ENCODE measurements at regions not wholly inside any gene's neighbourhood (a gene's known extent, or its start where the extent isn't known, plus 50 kb on each side); places are given as distances from the start of the nearest gene placed in this dataset.
"Not testable (repeated sequence)": the region's sequence is repeated elsewhere in the genome, so short reads cannot be mapped to it uniquely, and the experiment has no call there.

- H3K27me3 ChIP-seq; H3K36me3 ChIP-seq; H3K27ac ChIP-seq; H3K4me3 ChIP-seq; DNase-seq; ATAC-seq; H3K4me1 ChIP-seq; H3K9me3 ChIP-seq; intact Hi-C loops (cut with DNase I): not testable (repeated sequence)
These were observed 3879.3 kb downstream of the SRGAP2C start for GRCh38 chr1:125064029-125064428.

DNA sequence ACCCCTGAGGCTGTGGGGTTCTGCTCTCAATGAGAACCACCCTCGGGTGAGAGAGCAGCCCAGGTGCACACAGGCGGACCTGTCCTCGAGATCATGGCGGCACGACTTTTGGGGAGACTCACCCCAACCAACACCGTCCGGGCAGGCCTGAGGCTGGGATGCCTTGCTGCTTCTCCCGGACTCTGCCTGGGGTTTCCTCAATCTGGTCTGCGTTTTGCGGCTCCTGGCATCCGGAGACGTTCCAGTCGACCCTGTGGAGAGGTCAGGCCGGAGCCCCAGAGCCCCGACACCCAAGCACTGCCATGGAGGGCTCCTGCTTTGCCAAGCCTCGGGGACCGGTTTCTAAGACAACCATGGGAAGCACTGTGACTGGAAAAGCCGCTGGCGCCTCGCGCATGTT lies 3879.7 kb downstream of the SRGAP2C start:
- DNase-seq, result peak; percentile 37
- H3K9me3 ChIP-seq, result no peaks in the 10 kb centered on the region
- intact Hi-C loops (cut with DNase I), result no loop called here

DNA sequence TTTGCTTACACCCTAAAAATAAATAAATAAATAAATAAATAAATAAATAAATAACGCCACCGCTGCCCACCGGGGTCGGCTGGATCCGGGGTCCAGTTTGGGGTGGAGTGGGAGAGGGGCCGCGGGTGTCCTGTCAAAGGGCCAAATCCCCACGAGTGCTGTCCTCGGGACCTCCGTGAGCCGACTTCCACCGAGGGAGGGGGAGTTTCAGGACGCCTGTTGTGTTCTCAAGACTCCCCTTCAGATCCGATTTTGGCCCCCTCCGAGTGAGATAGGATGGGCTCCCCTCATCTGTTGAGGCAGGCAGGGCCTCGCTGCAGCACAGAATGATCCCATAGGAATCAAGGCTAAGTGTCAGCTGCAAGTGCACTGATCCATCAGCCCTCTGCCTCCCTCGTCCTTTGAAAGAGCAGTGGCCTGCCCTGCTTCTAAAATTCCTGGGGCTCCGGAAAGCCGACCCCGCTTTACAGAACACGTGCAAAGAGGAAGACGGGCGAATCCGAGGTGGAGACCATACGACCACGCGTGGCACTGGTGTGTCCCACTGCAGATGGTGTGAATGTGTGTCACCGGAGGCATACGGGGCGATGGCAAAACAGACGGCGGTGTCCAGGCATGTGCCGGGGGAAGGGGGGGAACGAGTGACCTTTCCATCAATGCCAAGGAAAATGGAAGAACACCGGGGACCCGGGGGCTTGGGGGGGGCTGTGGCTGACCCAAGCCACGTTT lies 3880.5 kb downstream of the SRGAP2C start:
- intact Hi-C loops (cut with DNase I), result no loop called here
- Histone ChIP-seq H3K36me3 (no peaks in the 10 kb centered on the region), H3K9me3 (peaks cover under 1% of the 10 kb centered on the region), H3K27ac (no peak overlapping the region), H3K27me3 (no peaks in the 10 kb centered on the region), H3K4me1 (no peaks in the 10 kb centered on the region), H3K4me3 (no peak overlapping the region)
- ATAC-seq, result no peak
- DNase-seq, result peak; percentile 57
- TF ChIP-seq CTCF (IDR thresholded peaks at IDR 0.05), result no peak

More for the DNA sequence above, 3879.7 kb downstream of the SRGAP2C start:
- H3K27me3 ChIP-seq, result no peaks in the 10 kb centered on the region
- TF ChIP-seq CTCF (IDR thresholded peaks at IDR 0.05), result no peak
- no peak overlapping the region for H3K4me3 ChIP-seq
- H3K36me3 ChIP-seq, result no peaks in the 10 kb centered on the region
- H3K4me1 ChIP-seq, result no peaks in the 10 kb centered on the region
- no peak overlapping the region for H3K27ac ChIP-seq
- ATAC-seq, result no peak

GRCh38 chr1:125065821-125066180 lies 3881.0 kb downstream of the SRGAP2C start:
- no peaks in the 10 kb centered on the region for H3K27me3 ChIP-seq
- no peak overlapping the region for H3K27ac ChIP-seq
- H3K4me3 ChIP-seq, result no peak overlapping the region
- ATAC-seq (no peak), DNase-seq (no peak)
- H3K36me3 ChIP-seq, result no peaks in the 10 kb centered on the region
- intact Hi-C loops (cut with DNase I), result no loop called here
- no peak for TF ChIP-seq CTCF (IDR thresholded peaks at IDR 0.05)
- peaks cover 5% of the 10 kb centered on the region for H3K9me3 ChIP-seq
- no peaks in the 10 kb centered on the region for H3K4me1 ChIP-seq

GRCh38 chr1:125066385-125066784 lies 3881.6 kb downstream of the SRGAP2C start:
- H3K9me3 ChIP-seq, result peaks cover 11% of the 10 kb centered on the region
- TF ChIP-seq CTCF (IDR thresholded peaks at IDR 0.05), result no peak

DNA sequence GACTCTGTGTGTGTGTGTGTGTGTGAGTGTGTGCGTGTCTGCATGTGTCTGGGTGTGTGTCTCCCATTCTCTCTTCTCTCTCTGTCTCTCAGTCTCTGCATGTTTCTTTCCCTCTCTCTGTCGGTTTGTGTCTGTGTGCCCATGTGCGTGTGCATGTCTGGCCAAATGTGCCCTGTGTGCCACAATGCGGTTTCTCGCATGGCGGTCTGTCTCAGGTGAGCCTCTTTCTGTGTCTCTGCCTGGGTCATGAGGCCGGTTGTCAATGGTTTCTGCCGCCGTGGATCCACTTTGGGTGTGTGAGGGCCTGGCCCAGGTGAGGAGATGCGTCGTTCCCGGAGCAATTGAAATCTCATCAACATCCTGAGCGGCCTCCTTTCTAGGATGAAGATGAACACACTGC lies 3882.1 kb downstream of the SRGAP2C start:
- intact Hi-C loops (cut with DNase I); H3K27ac ChIP-seq; DNase-seq; H3K36me3 ChIP-seq; H3K4me1 ChIP-seq; H3K27me3 ChIP-seq; ATAC-seq; H3K4me3 ChIP-seq: not testable (repeated sequence)
- peaks cover 15% of the 10 kb centered on the region for H3K9me3 ChIP-seq

More at GRCh38 chr1:125066385-125066784, 3881.6 kb downstream of the SRGAP2C start:
- Histone ChIP-seq H3K27me3 (no peaks in the 10 kb centered on the region), H3K27ac (no peak overlapping the region), H3K36me3 (no peaks in the 10 kb centered on the region), H3K4me1 (no peaks in the 10 kb centered on the region), H3K4me3 (no peak overlapping the region)
- intact Hi-C loops (cut with DNase I), result no loop called here
- peak; percentile 41 for DNase-seq
- ATAC-seq, result no peak

DNA sequence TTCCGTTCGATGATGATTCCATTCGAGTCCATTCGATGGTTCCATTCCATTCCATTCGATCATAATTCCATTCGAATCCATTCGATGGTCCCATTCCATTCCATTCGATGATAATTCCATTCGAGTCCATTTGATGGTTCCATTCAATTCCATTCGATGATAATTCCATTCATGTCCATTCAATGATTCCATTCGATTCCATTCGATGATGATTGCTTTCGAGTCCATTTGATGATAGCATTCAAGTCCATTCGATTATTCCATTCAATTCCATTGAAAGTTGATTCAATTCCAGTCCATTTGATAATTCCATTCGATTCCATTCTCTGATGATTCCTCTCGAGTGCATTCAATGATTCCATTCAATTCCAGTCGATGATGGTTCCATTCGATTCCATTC lies 3895.3 kb downstream of the SRGAP2C start:
- TF ChIP-seq CTCF (IDR thresholded peaks at IDR 0.05), result no peak

More for the DNA sequence above, 3895.3 kb downstream of the SRGAP2C start:
- Histone ChIP-seq H3K27ac (no peak overlapping the region), H3K36me3 (no peaks in the 10 kb centered on the region), H3K9me3 (peaks cover 31% of the 10 kb centered on the region), H3K27me3 (no peaks in the 10 kb centered on the region), H3K4me1 (no peaks in the 10 kb centered on the region), H3K4me3 (no peak overlapping the region)
- DNase-seq, result no peak
- intact Hi-C loops (cut with DNase I), result no loop called here
- ATAC-seq, result no peak

Data from upper lobe of right lung (tissue), 1 donor.